ENCODE measurements at regions not wholly inside any gene's neighbourhood (a gene's known extent, or its start where the extent isn't known, plus 50 kb on each side); places are given as distances from the start of the nearest gene placed in this dataset.
A peak's percentile ranks its signal among the peaks of the same experiment; 100 is the strongest.

DNA sequence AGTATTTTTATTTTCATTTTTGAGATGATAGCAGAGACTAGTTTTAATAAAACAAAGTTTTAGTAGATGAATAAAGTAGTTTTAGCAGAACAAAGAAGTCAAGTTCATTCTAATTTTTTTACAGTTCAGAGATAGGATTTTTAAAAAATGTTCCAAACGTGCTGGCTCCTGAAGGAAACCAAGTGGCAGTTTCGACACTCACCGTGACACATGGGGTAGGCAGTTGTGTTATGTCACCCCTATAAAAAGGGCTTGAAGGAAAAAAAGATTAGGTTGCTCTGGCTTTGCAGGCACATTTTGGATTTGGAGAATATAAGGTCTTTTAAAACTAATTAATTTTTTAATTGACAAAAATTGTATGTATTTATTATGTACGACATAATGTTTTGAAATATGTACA is 305.2 kb downstream of the NDFIP2 start:
- Histone ChIP-seq H3K4me1 (ENCODE audit: control insufficient read depth in 4 of 4, insufficient read depth in 4 of 4, low read length in 3 of 4) (no peaks in the 10 kb centered on the region), H3K9me3 (ENCODE audit: control insufficient read depth in 4 of 4, low read length in 3 of 4) (peaks cover 0 to 10% (median 3%) of the 10 kb centered on the region in 4 donors), H3K27me3 (ENCODE audit: control insufficient read depth in 4 of 4, insufficient read depth in 4 of 4, low read length in 3 of 4) (no peaks in the 10 kb centered on the region), H3K27ac (ENCODE audit: low read depth in 1 of 2, low read length in 2 of 2) (no peak overlapping the region), H3K9ac (ENCODE audit: low read depth in 1 of 2, low read length in 2 of 2) (no peak overlapping the region), H3K36me3 (ENCODE audit: control insufficient read depth in 4 of 4, insufficient read depth in 3 of 4, low read depth in 1 of 4, low read length in 3 of 4) (no peaks in the 10 kb centered on the region), H3K4me3 (ENCODE audit: low read depth in 1 of 3, low read length in 3 of 3) (no peak overlapping the region)
- WGBS, result 92% methylated on average over 4 of the region's 4 CpGs
- DNase-seq (ENCODE audit: low spot score), result no peak
- no peak for TF ChIP-seq SP1 (IDR thresholded peaks at IDR 0.05)
- TF ChIP-seq RXRA (IDR thresholded peaks at IDR 0.05), result no peak
- no peak for TF ChIP-seq NR2F2 (IDR thresholded peaks at IDR 0.05)
- TF ChIP-seq, protein P1, sequence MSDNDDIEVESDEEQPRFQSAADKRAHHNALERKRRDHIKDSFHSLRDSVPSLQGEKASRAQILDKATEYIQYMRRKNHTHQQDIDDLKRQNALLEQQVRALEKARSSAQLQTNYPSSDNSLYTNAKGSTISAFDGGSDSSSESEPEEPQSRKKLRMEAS (IDR thresholded peaks at IDR 0.05), result no peak
- TF ChIP-seq FOXA1 (IDR thresholded peaks at IDR 0.05), result no peak

DNA sequence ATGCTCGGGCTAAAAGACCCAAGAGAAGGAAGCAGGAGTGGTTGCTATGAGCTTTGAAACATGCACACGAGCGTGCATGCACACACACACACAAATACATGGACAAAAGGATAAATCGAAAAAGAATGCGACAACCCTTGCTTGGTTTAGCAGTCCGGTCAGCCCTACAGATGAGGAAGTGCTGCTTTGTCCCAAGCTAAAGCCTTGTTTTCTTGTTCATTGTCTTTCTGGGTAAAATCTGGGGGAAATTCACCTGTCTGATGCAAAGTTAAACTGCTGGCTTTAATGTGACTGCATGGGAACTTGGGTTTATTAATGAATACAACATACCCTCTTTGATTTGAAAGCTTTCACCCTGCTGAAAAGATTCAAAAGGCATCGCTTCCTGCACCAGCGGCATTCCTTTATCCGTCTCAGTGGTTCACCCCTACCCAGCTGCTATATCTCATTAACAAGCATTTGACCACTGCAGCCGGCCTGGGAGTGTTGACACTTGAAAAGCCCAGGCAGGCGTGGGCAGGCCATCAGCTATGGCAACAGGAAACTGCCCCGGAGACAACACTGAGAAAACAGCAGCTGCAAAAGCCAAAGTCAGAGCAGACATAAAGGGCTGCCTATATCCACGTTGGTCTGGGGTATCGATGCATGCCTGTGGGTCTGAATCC is 301.7 kb downstream of the NDFIP2 start:
- H3K9me3 ChIP-seq (ENCODE audit: control insufficient read depth in 4 of 4, low read length in 3 of 4), result no peaks in the 10 kb centered on the region
- H3K9ac ChIP-seq (ENCODE audit: low read depth in 1 of 2, low read length in 2 of 2), result no peak overlapping the region
- TF ChIP-seq HNF4G (IDR thresholded peaks at IDR 0.05), result no peak
- TF ChIP-seq, protein P1 (IDR thresholded peaks at IDR 0.05), result no peak
- TF ChIP-seq, protein P2, sequence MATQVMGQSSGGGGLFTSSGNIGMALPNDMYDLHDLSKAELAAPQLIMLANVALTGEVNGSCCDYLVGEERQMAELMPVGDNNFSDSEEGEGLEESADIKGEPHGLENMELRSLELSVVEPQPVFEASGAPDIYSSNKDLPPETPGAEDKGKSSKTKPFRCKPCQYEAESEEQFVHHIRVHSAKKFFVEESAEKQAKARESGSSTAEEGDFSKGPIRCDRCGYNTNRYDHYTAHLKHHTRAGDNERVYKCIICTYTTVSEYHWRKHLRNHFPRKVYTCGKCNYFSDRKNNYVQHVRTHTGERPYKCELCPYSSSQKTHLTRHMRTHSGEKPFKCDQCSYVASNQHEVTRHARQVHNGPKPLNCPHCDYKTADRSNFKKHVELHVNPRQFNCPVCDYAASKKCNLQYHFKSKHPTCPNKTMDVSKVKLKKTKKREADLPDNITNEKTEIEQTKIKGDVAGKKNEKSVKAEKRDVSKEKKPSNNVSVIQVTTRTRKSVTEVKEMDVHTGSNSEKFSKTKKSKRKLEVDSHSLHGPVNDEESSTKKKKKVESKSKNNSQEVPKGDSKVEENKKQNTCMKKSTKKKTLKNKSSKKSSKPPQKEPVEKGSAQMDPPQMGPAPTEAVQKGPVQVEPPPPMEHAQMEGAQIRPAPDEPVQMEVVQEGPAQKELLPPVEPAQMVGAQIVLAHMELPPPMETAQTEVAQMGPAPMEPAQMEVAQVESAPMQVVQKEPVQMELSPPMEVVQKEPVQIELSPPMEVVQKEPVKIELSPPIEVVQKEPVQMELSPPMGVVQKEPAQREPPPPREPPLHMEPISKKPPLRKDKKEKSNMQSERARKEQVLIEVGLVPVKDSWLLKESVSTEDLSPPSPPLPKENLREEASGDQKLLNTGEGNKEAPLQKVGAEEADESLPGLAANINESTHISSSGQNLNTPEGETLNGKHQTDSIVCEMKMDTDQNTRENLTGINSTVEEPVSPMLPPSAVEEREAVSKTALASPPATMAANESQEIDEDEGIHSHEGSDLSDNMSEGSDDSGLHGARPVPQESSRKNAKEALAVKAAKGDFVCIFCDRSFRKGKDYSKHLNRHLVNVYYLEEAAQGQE (IDR thresholded peaks at IDR 0.05), result no peak
- no peak for TF ChIP-seq GABPA (IDR thresholded peaks at IDR 0.05 in 1 of 2, conservative IDR thresholded peaks at IDR 0.05 in 1 of 2)
- TF ChIP-seq JUND (IDR thresholded peaks at IDR 0.05), result no peak
- TF ChIP-seq, protein P3, sequence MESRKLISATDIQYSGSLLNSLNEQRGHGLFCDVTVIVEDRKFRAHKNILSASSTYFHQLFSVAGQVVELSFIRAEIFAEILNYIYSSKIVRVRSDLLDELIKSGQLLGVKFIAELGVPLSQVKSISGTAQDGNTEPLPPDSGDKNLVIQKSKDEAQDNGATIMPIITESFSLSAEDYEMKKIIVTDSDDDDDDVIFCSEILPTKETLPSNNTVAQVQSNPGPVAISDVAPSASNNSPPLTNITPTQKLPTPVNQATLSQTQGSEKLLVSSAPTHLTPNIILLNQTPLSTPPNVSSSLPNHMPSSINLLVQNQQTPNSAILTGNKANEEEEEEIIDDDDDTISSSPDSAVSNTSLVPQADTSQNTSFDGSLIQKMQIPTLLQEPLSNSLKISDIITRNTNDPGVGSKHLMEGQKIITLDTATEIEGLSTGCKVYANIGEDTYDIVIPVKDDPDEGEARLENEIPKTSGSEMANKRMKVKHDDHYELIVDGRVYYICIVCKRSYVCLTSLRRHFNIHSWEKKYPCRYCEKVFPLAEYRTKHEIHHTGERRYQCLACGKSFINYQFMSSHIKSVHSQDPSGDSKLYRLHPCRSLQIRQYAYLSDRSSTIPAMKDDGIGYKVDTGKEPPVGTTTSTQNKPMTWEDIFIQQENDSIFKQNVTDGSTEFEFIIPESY (IDR thresholded peaks at IDR 0.05), result no peak
- TF ChIP-seq SP1 (IDR thresholded peaks at IDR 0.05), result no peak
- TF ChIP-seq, protein P4, sequence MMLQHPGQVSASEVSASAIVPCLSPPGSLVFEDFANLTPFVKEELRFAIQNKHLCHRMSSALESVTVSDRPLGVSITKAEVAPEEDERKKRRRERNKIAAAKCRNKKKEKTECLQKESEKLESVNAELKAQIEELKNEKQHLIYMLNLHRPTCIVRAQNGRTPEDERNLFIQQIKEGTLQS (IDR thresholded peaks at IDR 0.05), result no peak
- TF ChIP-seq TAF1 (conservative IDR thresholded peaks at IDR 0.05), result no peak
- TF ChIP-seq RAD21 (IDR thresholded peaks at IDR 0.05), result no peak
- TF ChIP-seq NR2F2 (IDR thresholded peaks at IDR 0.05), result no peak
- no peaks in the 10 kb centered on the region for H3K4me1 ChIP-seq (ENCODE audit: control insufficient read depth in 4 of 4, insufficient read depth in 4 of 4, low read length in 3 of 4)
- H3K27ac ChIP-seq (ENCODE audit: low read depth in 1 of 2, low read length in 2 of 2), result no peak overlapping the region
- H3K4me3 ChIP-seq (ENCODE audit: low read depth in 1 of 3, low read length in 3 of 3), result no peak overlapping the region
- peak; percentile 37 for DNase-seq (ENCODE audit: low spot score)
- 47% methylated on average over 14 of the region's 14 CpGs for WGBS
- H3K36me3 ChIP-seq (ENCODE audit: control insufficient read depth in 4 of 4, insufficient read depth in 3 of 4, low read depth in 1 of 4, low read length in 3 of 4), result no peaks in the 10 kb centered on the region
- H3K27me3 ChIP-seq (ENCODE audit: control insufficient read depth in 4 of 4, insufficient read depth in 4 of 4, low read length in 3 of 4), result no peaks in the 10 kb centered on the region

Data from liver (tissue), 7 donors.